PC-9 (cell line): ENCODE measurements at regions not wholly inside any gene's neighbourhood (a gene's known extent, or its start where the extent isn't known, plus 50 kb on each side); places are given as distances from the start of the nearest gene placed in this dataset.

Experiments
- EZH2 ChIP-seq: fragments of 200-600 bp; sonication (generic); IDR thresholded peaks from 2 replicates; pipeline ENCODE4 v1.8.0; 2017; ENCODE audit warnings: antibody characterized with exemption, low read depth
- TF ChIP-seq, protein P1 (sequence below): fragments of 200-600 bp; sonication (generic); conservative IDR thresholded peaks from 2 replicates; pipeline ENCODE4 v1.6.1; 2017; ENCODE audit warnings: mixed run types, antibody characterized with exemption, mild to moderate bottlenecking, moderate library complexity

DNA sequence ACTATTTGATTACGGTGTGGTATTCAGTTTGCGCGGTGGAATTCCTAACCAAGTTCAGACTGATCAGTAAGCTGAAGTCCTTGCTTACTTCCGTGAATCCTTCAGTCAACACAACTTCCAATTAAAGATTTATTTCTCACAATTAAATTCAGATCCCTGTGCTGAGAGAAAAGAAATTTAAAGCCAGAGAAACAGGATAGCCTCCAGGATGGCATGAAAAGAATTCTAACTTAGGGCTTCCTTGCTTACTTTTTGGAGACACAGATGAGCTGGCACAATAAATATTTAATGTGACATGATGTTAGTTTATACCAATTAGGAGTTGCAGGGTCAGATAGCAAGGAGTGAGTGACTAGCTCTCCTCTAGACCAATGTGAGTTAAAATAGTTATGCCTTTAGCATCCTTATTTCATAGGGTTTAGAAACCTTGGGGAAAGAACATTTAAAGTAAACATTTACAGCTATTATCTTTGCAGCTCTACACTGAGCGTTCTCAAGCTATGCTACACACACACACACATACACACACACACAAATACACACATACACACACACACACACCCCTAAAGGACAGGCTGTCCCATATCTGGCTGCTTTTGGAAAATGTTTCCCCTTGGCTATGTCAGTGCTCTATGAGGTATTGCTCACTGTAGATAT is 151.0 kb downstream of the TRIB2 start:
- no peak for TF ChIP-seq EZH2
- TF ChIP-seq, protein P1, sequence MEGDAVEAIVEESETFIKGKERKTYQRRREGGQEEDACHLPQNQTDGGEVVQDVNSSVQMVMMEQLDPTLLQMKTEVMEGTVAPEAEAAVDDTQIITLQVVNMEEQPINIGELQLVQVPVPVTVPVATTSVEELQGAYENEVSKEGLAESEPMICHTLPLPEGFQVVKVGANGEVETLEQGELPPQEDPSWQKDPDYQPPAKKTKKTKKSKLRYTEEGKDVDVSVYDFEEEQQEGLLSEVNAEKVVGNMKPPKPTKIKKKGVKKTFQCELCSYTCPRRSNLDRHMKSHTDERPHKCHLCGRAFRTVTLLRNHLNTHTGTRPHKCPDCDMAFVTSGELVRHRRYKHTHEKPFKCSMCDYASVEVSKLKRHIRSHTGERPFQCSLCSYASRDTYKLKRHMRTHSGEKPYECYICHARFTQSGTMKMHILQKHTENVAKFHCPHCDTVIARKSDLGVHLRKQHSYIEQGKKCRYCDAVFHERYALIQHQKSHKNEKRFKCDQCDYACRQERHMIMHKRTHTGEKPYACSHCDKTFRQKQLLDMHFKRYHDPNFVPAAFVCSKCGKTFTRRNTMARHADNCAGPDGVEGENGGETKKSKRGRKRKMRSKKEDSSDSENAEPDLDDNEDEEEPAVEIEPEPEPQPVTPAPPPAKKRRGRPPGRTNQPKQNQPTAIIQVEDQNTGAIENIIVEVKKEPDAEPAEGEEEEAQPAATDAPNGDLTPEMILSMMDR = no peak
